Ishikawa (cell line): ENCODE measurements at regions not wholly inside any gene's neighbourhood (a gene's known extent, or its start where the extent isn't known, plus 50 kb on each side); places are given as distances from the start of the nearest gene placed in this dataset.

Experiments
- NFIC ChIP-seq: IDR thresholded peaks from 2 replicates; pipeline ENCODE4 v1.6.1; 2012
- RAD21 ChIP-seq: IDR thresholded peaks from 2 replicates; pipeline ENCODE4 v1.6.1; 2012; ENCODE audit warnings: low read depth

- TF ChIP-seq NFIC = no peak
- TF ChIP-seq RAD21 = no peak
These were observed 322.7 kb upstream of the ISX start for GRCh38 chr22:34743110-34743751.
